ENCODE measurements at regions not wholly inside any gene's neighbourhood (a gene's known extent, or its start where the extent isn't known, plus 50 kb on each side); places are given as distances from the start of the nearest gene placed in this dataset.

DNA sequence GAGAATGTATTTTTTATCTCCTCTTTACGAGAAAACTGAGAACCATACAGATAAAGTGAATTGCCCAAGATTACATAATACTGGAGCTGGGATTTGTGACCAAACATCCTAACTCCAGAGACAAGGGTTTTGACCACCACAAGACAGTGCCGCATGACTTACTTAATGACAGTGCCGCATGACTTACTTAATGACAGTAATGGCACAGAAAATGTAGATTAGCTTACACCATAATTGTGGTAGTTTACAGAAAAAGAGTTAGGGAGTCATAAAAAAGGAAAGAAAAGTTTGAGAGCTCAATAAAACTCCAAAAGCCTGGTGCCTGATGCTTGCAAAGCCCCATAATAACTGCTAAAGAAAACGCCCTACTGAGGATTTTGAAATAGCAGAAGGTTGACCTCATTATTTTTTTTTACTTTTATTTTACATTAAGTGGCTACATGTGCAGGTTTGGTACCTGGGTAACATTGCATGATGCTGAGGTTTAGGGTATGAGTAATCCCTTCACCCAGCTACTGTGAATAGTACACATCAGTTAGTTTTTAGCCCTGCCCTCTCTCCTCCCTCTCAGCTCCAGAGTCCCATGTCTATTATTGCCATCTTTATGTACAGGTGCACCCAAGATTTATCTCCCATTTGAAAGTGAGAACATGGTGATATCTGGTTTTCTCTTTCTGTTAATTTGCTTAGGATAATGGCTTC is 310.0 kb upstream of the UBE2E3 start:
- Histone ChIP-seq H3K36me3 (no peaks in the 10 kb centered on the region), H3K9me3 (ENCODE audit: severe bottlenecking) (no peaks in the 10 kb centered on the region), H3K27ac (no peak overlapping the region), H3K27me3 (ENCODE audit: insufficient read depth, low read depth, severe bottlenecking) (no peaks in the 10 kb centered on the region), H3K4me3 (ENCODE audit: low read depth, low read length) (no peak overlapping the region)
- TF ChIP-seq, protein P1, sequence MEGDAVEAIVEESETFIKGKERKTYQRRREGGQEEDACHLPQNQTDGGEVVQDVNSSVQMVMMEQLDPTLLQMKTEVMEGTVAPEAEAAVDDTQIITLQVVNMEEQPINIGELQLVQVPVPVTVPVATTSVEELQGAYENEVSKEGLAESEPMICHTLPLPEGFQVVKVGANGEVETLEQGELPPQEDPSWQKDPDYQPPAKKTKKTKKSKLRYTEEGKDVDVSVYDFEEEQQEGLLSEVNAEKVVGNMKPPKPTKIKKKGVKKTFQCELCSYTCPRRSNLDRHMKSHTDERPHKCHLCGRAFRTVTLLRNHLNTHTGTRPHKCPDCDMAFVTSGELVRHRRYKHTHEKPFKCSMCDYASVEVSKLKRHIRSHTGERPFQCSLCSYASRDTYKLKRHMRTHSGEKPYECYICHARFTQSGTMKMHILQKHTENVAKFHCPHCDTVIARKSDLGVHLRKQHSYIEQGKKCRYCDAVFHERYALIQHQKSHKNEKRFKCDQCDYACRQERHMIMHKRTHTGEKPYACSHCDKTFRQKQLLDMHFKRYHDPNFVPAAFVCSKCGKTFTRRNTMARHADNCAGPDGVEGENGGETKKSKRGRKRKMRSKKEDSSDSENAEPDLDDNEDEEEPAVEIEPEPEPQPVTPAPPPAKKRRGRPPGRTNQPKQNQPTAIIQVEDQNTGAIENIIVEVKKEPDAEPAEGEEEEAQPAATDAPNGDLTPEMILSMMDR (IDR thresholded peaks at IDR 0.05; ENCODE audit: low read depth, low read length), result no peak
- no peak for DNase-seq

DNA sequence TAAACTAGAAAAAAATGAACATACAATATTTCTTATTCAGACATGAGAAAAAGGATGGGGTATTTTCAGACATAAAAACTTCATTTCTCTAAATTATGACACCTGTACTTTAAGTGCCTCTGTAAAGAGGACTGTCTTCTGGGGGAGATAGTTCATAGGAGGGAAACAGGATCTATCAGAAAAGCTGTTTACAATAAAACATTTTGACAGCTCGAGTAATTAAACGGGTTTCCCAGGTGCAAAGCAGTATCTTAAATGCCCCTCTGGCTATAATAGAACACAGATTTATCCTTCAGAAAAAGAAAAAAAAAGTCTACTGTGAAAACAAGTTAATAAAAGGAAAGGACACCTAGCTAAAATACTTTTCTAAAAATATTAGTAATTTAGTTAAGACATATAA is 311.4 kb upstream of the UBE2E3 start:
- Histone ChIP-seq H3K27ac (no peak overlapping the region), H3K9me3 (ENCODE audit: severe bottlenecking) (no peaks in the 10 kb centered on the region), H3K4me3 (ENCODE audit: low read depth, low read length) (no peak overlapping the region), H3K36me3 (no peaks in the 10 kb centered on the region), H3K27me3 (ENCODE audit: insufficient read depth, low read depth, severe bottlenecking) (no peaks in the 10 kb centered on the region)
- DNase-seq, result no peak
- TF ChIP-seq, protein P1 (IDR thresholded peaks at IDR 0.05; ENCODE audit: low read depth, low read length), result no peak

DNA sequence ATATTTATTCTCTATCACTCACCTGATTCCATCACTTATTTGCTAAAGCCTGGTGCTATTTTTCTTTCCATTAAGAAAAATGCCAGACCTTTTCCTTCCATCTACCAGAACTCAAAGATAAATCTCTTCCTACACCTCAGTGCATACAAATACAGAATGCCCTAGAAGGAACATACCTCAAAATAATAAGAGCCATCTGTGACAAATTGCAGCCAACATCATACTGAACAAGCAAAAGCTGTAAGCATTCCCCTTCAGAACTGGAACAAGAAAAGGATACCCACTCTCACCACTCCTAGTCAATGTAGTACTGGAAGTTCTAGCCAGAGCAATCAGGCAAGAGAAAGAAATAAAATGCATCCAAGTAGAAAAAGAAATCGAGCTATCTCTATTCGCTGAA is 315.9 kb upstream of the UBE2E3 start:
- Histone ChIP-seq H3K36me3 (no peaks in the 10 kb centered on the region), H3K9me3 (ENCODE audit: severe bottlenecking) (no peaks in the 10 kb centered on the region), H3K4me3 (ENCODE audit: low read depth, low read length) (no peak overlapping the region), H3K27me3 (ENCODE audit: insufficient read depth, low read depth, severe bottlenecking) (no peaks in the 10 kb centered on the region), H3K27ac (no peak overlapping the region)
- DNase-seq, result no peak
- TF ChIP-seq, protein P1 (IDR thresholded peaks at IDR 0.05; ENCODE audit: low read depth, low read length), result no peak

DNA sequence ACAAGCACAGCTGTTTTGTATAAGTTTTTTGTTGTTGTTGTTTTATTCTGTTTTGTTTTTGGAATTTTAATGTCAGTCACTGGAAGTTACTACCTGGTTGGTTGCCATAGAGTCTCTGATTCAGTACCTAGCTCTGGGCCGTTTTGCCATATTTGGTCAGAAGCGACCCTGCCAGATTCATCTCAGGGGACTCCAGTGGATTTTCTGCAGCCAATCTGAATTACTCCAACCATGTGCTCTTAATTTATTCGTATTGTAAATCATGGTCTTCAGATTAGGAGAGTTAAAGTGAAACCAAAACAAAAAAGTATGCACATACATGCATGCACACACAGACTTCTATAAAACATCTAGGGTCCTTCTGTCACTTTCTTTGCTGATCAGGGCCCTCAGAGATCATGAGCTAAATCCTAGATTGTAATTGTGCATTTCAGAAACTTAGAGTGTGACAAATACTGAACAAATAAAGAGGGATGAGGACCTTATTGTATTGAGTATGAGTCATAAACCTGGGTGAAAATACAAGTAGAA is 317.4 kb upstream of the UBE2E3 start:
- DNase-seq, result no peak
- no peak overlapping the region for H3K4me3 ChIP-seq (ENCODE audit: low read depth, low read length)
- H3K36me3 ChIP-seq, result no peaks in the 10 kb centered on the region
- TF ChIP-seq, protein P1 (IDR thresholded peaks at IDR 0.05; ENCODE audit: low read depth, low read length), result no peak
- H3K9me3 ChIP-seq (ENCODE audit: severe bottlenecking), result no peaks in the 10 kb centered on the region
- no peak overlapping the region for H3K27ac ChIP-seq
- H3K27me3 ChIP-seq (ENCODE audit: insufficient read depth, low read depth, severe bottlenecking), result no peaks in the 10 kb centered on the region

DNA sequence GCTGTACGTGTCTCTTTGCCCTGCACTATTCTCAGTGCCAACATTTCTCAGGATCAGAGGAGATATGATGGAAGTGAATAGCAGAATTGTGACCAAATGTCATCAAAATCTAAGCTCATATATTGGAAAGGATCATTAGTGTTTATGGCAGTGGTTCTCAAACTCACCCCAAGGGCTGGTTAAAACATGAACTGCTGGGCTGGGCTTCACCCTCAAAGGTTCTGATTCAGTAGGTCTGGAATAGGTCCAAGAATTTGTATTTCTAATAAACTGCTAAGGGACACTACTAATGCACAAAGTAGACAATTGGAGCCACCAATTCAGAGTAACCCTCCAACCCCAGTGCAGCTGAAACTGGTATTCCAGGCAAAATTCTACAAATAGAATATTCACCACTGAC is 317.9 kb upstream of the UBE2E3 start:
- no peak overlapping the region for H3K27ac ChIP-seq
- H3K4me3 ChIP-seq (ENCODE audit: low read depth, low read length), result no peak overlapping the region
- no peak for DNase-seq
- H3K9me3 ChIP-seq (ENCODE audit: severe bottlenecking), result no peaks in the 10 kb centered on the region
- TF ChIP-seq, protein P1 (IDR thresholded peaks at IDR 0.05; ENCODE audit: low read depth, low read length), result no peak
- H3K36me3 ChIP-seq, result no peaks in the 10 kb centered on the region
- no peaks in the 10 kb centered on the region for H3K27me3 ChIP-seq (ENCODE audit: insufficient read depth, low read depth, severe bottlenecking)

DNA sequence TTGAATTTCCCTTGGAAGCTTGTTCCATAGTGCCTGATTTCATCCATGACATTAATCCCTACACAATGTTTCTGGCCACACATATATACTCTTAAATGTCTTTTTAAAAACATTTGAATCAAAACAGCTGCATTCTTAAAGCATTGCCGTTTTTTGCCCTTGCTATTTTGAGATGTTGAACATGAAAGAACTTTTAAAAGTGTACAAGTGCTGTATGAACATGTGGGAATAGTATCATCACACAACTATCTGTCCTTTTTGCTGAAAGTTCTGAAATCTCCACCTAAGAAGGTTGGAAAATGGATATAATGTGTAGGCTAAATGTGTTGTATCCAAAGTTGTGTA is 318.7 kb upstream of the UBE2E3 start:
- DNase-seq, result no peak
- H3K27me3 ChIP-seq (ENCODE audit: insufficient read depth, low read depth, severe bottlenecking), result no peaks in the 10 kb centered on the region
- TF ChIP-seq, protein P1 (IDR thresholded peaks at IDR 0.05; ENCODE audit: low read depth, low read length), result no peak
- no peak overlapping the region for H3K4me3 ChIP-seq (ENCODE audit: low read depth, low read length)
- no peaks in the 10 kb centered on the region for H3K36me3 ChIP-seq
- no peak overlapping the region for H3K27ac ChIP-seq
- no peaks in the 10 kb centered on the region for H3K9me3 ChIP-seq (ENCODE audit: severe bottlenecking)

Data from WERI-Rb-1 (cell line).